Bronchial epithelial cell (primary cell): ENCODE measurements at regions not wholly inside any gene's neighbourhood (a gene's known extent, or its start where the extent isn't known, plus 50 kb on each side); places are given as distances from the start of the nearest gene placed in this dataset.

ENCODE experiments used
- DNase-seq: peaks from one replicate; pipeline ENCODE4 v3.0.0-alpha.2; 2010; ENCODE audit warnings: low read depth
- FAIRE-seq: peaks from 2 replicates; lab custom pipeline; 2011; peaks lifted over from hg19 to GRCh38; lab: Jason Lieb, UNC
- H3K27me3 ChIP-seq: 2 replicates; pipeline ENCODE4 v1.5.1; 2011; ENCODE audit warnings: low read length; ENCODE audit not compliant: control insufficient read depth, insufficient read depth
- H3K36me3 ChIP-seq: 2 replicates; pipeline ENCODE4 v1.5.1; 2011; ENCODE audit warnings: low read length; ENCODE audit not compliant: control insufficient read depth, insufficient read depth
- H3K4me3 ChIP-seq: 2 replicates; pipeline ENCODE4 v1.5.1; 2011; ENCODE audit warnings: mild to moderate bottlenecking, low read depth, low read length, control low read depth
- CTCF ChIP-seq: IDR thresholded peaks from 2 replicates; pipeline ENCODE4 v1.5.1; 2011; ENCODE audit warnings: mild to moderate bottlenecking, moderate library complexity, low read length, control low read depth, inconsistent platforms; ENCODE audit not compliant: insufficient read depth, severe bottlenecking

- no peak for TF ChIP-seq CTCF
- FAIRE-seq = no peak
Measured at GRCh38 chr10:94282369-94282768, 80.4 kb downstream of the NOC3L start.

More at GRCh38 chr10:94282369-94282768, 80.4 kb downstream of the NOC3L start:
- Histone ChIP-seq H3K4me3 (no peak overlapping the region), H3K27me3 (no peaks in the 10 kb centered on the region), H3K36me3 (no peaks in the 10 kb centered on the region)
- DNase-seq = peak; percentile 75
